Breast epithelium (tissue), 4 donors: ENCODE measurements at regions not wholly inside any gene's neighbourhood (a gene's known extent, or its start where the extent isn't known, plus 50 kb on each side); places are given as distances from the start of the nearest gene placed in this dataset.

Source experiments
- DNase-seq, 2 donors: peaks; one replicate each; pipeline ENCODE4 v3.0.0-alpha.2; 2019; ENCODE audit warnings: low spot score in 2 of 2
- H3K27ac ChIP-seq, 2 donors: fragments of 200-600 bp; sonication (generic) in 1 of 2; one replicate each; pipeline ENCODE4 v1.5.1; 2016 to 2019; ENCODE audit warnings: mild to moderate bottlenecking in 1 of 2
- H3K27me3 ChIP-seq, 2 donors: fragments of 200-600 bp; sonication (generic) in 1 of 2; one replicate each; pipeline versions ENCODE4 v1.5.1 to v1.6.0; 2017 to 2019; ENCODE audit warnings: control low read depth in 1 of 2, mild to moderate bottlenecking in 1 of 2
- H3K36me3 ChIP-seq: fragments of 200-600 bp; one replicate; pipeline ENCODE4 v1.5.1; 2019
- H3K4me1 ChIP-seq, 2 donors: fragments of 200-600 bp; sonication (generic); one replicate each; pipeline ENCODE4 v1.5.1; 2016 to 2019; ENCODE audit warnings: control low read depth in 1 of 2
- H3K4me3 ChIP-seq, 3 donors: fragments of 200-600 bp; sonication (generic); 1 replicate in 2 of 3; 2 replicates in 1 of 3; pipeline ENCODE4 v1.5.1; 2016 to 2019; ENCODE audit warnings: mild to moderate bottlenecking in 3 of 3, moderate library complexity in 2 of 3
- H3K9me3 ChIP-seq, 2 donors: fragments of 200-600 bp; sonication (generic) in 1 of 2; one replicate each; pipeline ENCODE4 v1.5.1; 2016 to 2019; ENCODE audit warnings: control low read depth in 1 of 2
- POLR2A ChIP-seq: fragments of 450-650 bp; IDR thresholded peaks from one replicate; pipeline ENCODE4 v1.6.1; 2016; ENCODE audit warnings: antibody characterized with exemption, mild to moderate bottlenecking, moderate library complexity
- POLR2AphosphoS5 ChIP-seq, 3 donors: sonication (generic); formaldehyde crosslinking; IDR thresholded peaks; one replicate each; pipeline ENCODE4 v1.6.1; 2017; ENCODE audit warnings: antibody characterized with exemption in 3 of 3
- intact Hi-C: fragments of 100-400 bp; cut with DNase I; formaldehyde crosslinking; loops from one replicate; pipeline ENCODE4 v1.15.1; 2023; ENCODE audit warnings: low total_unique reads
- TF ChIP-seq, protein P1 (sequence below), 3 donors: fragments of 450-650 bp; IDR thresholded peaks; one replicate each; pipeline ENCODE4 v1.5.1; 2016 to 2017; ENCODE audit warnings: antibody characterized with exemption in 3 of 3, mild to moderate bottlenecking in 3 of 3, moderate library complexity in 3 of 3

DNA sequence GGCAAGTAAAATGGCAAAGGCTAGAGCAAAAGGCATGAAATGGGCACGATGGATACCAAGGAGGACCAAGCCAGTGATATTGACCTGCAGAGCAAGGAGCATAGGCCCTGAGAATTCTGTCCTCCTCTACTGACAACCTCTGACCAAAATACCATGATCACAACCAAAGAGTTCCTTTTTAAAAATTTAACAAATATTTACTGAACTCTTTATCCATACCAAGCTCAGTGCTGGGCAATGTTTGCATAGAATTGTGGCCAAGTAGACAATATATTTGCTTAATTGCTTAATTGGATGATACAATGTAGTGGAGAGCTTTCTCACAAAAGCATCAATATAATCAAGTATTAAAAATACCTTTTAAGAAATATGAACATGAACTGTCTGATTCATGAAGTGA, 265.7 kb downstream of the ICOS start:
- no peaks in the 10 kb centered on the region for H3K27me3 ChIP-seq

DNA sequence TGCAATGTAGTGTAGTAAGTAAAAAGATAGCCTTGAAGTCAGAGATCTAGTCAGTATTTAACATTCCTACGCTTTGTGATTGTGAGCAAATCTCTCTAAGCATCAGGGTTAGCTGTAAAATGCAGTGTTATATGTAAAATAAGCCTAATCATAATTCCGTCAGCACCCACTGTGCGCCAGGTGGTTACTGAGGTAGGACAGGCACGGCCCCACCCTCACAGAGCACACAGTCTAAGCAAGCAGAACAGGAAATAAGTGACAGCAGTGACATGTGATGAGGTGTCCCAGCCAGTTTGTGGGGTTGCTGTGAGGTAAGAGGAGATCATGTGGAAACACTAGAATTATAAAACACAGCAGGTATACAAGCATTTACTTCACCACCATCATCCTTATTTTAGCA, 267.1 kb downstream of the ICOS start:
- intact Hi-C loops: no loop called here
- TF ChIP-seq, protein P1, sequence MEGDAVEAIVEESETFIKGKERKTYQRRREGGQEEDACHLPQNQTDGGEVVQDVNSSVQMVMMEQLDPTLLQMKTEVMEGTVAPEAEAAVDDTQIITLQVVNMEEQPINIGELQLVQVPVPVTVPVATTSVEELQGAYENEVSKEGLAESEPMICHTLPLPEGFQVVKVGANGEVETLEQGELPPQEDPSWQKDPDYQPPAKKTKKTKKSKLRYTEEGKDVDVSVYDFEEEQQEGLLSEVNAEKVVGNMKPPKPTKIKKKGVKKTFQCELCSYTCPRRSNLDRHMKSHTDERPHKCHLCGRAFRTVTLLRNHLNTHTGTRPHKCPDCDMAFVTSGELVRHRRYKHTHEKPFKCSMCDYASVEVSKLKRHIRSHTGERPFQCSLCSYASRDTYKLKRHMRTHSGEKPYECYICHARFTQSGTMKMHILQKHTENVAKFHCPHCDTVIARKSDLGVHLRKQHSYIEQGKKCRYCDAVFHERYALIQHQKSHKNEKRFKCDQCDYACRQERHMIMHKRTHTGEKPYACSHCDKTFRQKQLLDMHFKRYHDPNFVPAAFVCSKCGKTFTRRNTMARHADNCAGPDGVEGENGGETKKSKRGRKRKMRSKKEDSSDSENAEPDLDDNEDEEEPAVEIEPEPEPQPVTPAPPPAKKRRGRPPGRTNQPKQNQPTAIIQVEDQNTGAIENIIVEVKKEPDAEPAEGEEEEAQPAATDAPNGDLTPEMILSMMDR (IDR thresholded peaks at IDR 0.05): no peak
- TF ChIP-seq POLR2A: no peak
- DNase-seq: peak in 1 of 2 donors; percentile 18
- Histone ChIP-seq H3K27me3 (no peaks in the 10 kb centered on the region), H3K9me3 (no peaks in the 10 kb centered on the region), H3K36me3 (no peaks in the 10 kb centered on the region), H3K27ac (no peak overlapping the region), H3K4me3 (no peak overlapping the region), H3K4me1 (no peaks in the 10 kb centered on the region)

More for the DNA sequence above, 265.7 kb downstream of the ICOS start:
- intact Hi-C loops: no loop called here
- Histone ChIP-seq H3K36me3 (no peaks in the 10 kb centered on the region), H3K9me3 (no peaks in the 10 kb centered on the region), H3K4me1 (no peaks in the 10 kb centered on the region), H3K27ac (no peak overlapping the region), H3K4me3 (no peak overlapping the region)
- DNase-seq: no peak
- no peak for TF ChIP-seq POLR2A

GRCh38 chr2:204205082-204205481, 268.5 kb downstream of the ICOS start:
- Histone ChIP-seq H3K9me3 (no peaks in the 10 kb centered on the region), H3K36me3 (no peaks in the 10 kb centered on the region), H3K4me1 (no peaks in the 10 kb centered on the region), H3K27ac (no peak overlapping the region), H3K4me3 (no peak overlapping the region), H3K27me3 (no peaks in the 10 kb centered on the region)
- TF ChIP-seq POLR2A (no peak), POLR2AphosphoS5 (IDR thresholded peaks at IDR 0.05) (no peak)
- TF ChIP-seq, protein P1 (IDR thresholded peaks at IDR 0.05): no peak
- no peak for DNase-seq
- intact Hi-C loops: no loop called here

DNA sequence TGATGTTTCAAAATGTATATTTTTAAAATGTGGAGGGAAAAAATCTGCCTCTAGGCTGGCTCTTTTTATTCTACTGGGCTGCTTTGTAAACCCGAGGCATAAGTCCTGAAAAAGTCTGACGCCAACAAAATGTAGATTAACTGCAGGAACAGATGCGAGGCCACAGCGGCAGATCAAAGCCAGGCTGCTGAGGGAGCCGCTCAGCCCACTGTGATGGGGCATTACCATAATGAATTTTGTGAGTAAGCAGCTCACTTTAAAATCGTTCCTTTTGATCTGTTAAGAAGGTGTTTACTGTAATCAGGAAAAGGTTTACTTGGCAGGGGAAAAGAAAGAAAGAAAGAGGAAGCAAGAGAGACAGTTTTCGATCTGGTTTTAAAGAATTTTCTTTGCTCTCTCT, 269.0 kb downstream of the ICOS start:
- H3K9me3 ChIP-seq: no peaks in the 10 kb centered on the region
- H3K27ac ChIP-seq: no peak overlapping the region
- H3K27me3 ChIP-seq: no peaks in the 10 kb centered on the region
- H3K4me3 ChIP-seq: no peak overlapping the region
- no peak for DNase-seq
- no peaks in the 10 kb centered on the region for H3K36me3 ChIP-seq
- H3K4me1 ChIP-seq: no peaks in the 10 kb centered on the region
- intact Hi-C loops: no loop called here
- TF ChIP-seq POLR2AphosphoS5 (IDR thresholded peaks at IDR 0.05): no peak
- TF ChIP-seq, protein P1 (IDR thresholded peaks at IDR 0.05): no peak
- TF ChIP-seq POLR2A: no peak

DNA sequence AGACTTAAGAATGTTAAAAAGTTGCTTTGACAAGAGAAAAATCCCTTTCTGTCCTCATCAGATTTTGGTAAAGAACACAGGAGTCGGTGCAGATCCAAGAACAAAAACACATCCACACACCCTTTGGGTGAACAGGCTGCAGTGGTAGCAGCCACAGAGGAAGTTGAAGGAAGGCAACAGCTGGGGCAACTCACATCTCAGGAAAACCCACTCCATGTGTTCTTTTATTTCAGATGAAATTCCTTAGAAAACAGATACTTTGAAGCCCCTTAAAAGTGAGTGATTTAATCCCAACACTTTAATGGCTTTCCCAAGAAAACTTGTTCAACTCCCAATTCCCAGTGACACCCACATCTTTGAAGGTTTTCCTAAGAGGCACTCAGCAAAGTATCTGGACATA, 271.3 kb downstream of the ICOS start:
- no peak for TF ChIP-seq POLR2A
- no peak for TF ChIP-seq POLR2AphosphoS5 (IDR thresholded peaks at IDR 0.05)
- TF ChIP-seq, protein P1 (IDR thresholded peaks at IDR 0.05): no peak
- Histone ChIP-seq H3K4me1 (no peaks in the 10 kb centered on the region), H3K36me3 (no peaks in the 10 kb centered on the region), H3K9me3 (no peaks in the 10 kb centered on the region), H3K27me3 (no peaks in the 10 kb centered on the region), H3K4me3 (no peak overlapping the region), H3K27ac (no peak overlapping the region)
- no peak for DNase-seq
- intact Hi-C loops: no loop called here

- no peak overlapping the region for H3K27ac ChIP-seq
- no peaks in the 10 kb centered on the region for H3K36me3 ChIP-seq
- no peak for TF ChIP-seq POLR2AphosphoS5 (IDR thresholded peaks at IDR 0.05)
- TF ChIP-seq POLR2A: no peak
- TF ChIP-seq, protein P1 (IDR thresholded peaks at IDR 0.05): no peak
- H3K4me1 ChIP-seq: no peaks in the 10 kb centered on the region
- intact Hi-C loops: no loop called here
- no peaks in the 10 kb centered on the region for H3K27me3 ChIP-seq
- H3K9me3 ChIP-seq: peaks cover 0 to 6% of the 10 kb centered on the region in 2 donors
- no peak for DNase-seq
- no peak overlapping the region for H3K4me3 ChIP-seq
These were observed 277.0 kb downstream of the ICOS start for GRCh38 chr2:204213588-204213987.
